AG10803 (cell line): ENCODE measurements at regions not wholly inside any gene's neighbourhood (a gene's known extent, or its start where the extent isn't known, plus 50 kb on each side); places are given as distances from the start of the nearest gene placed in this dataset.

Source experiments
- DNase-seq: peaks from one replicate; pipeline ENCODE4 v3.0.0; 2010; ENCODE audit warnings: low read depth
- H3K4me3 ChIP-seq: 2 replicates; pipeline ENCODE4 v1.5.1; 2011; ENCODE audit warnings: mild to moderate bottlenecking, low read length, control low read depth
- TF ChIP-seq, protein P1 (sequence below): conservative IDR thresholded peaks from 2 replicates; pipeline ENCODE4 v1.5.1; 2011; ENCODE audit warnings: mild to moderate bottlenecking, low read length, control low read depth, inconsistent platforms

DNA sequence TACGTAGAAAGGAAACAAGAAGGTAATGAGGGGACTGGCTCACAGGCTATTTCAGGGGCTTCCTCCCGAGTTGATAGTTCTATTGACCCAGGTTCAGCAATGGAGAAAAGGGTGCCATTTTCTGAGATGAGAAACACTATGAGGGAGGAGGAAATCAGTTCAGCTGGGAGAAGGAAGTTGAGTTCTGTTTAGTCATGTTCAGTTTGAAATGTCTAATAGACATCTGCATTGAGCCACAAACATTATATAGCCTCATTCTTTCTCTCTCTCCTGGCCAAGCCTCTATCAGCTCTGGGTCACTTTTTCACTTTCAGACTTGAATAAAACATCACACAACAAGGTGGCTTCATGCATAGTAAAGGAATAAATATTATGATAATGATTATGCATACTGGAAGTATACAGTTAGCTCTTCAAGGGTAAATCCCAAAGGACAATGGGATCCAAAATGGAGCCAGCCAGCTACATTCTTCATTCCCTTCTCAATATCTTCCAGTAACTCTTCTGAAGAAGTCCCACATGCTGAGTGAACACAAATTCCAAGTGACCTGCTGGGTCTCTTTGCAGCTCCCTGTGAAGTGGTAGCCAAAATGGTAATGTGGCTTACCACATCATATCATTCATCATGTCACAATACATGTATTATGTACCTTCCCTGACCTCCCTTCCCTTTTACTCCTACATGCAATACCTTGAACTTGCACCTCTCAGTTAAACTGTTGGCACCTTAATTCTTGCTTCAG lies 80.9 kb upstream of the CD44 start:
- no peak for DNase-seq
- TF ChIP-seq, protein P1, sequence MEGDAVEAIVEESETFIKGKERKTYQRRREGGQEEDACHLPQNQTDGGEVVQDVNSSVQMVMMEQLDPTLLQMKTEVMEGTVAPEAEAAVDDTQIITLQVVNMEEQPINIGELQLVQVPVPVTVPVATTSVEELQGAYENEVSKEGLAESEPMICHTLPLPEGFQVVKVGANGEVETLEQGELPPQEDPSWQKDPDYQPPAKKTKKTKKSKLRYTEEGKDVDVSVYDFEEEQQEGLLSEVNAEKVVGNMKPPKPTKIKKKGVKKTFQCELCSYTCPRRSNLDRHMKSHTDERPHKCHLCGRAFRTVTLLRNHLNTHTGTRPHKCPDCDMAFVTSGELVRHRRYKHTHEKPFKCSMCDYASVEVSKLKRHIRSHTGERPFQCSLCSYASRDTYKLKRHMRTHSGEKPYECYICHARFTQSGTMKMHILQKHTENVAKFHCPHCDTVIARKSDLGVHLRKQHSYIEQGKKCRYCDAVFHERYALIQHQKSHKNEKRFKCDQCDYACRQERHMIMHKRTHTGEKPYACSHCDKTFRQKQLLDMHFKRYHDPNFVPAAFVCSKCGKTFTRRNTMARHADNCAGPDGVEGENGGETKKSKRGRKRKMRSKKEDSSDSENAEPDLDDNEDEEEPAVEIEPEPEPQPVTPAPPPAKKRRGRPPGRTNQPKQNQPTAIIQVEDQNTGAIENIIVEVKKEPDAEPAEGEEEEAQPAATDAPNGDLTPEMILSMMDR: no peak
- no peak overlapping the region for H3K4me3 ChIP-seq

GRCh38 chr11:35058669-35059434 lies 80.1 kb upstream of the CD44 start:
- TF ChIP-seq, protein P1: no peak
- DNase-seq: no peak
- no peak overlapping the region for H3K4me3 ChIP-seq

GRCh38 chr11:35061516-35062440 lies 77.2 kb upstream of the CD44 start:
- DNase-seq: no peak
- TF ChIP-seq, protein P1: no peak
- no peak overlapping the region for H3K4me3 ChIP-seq

GRCh38 chr11:35063488-35063931 lies 75.5 kb upstream of the CD44 start:
- DNase-seq: no peak
- TF ChIP-seq, protein P1: no peak
- no peak overlapping the region for H3K4me3 ChIP-seq

DNA sequence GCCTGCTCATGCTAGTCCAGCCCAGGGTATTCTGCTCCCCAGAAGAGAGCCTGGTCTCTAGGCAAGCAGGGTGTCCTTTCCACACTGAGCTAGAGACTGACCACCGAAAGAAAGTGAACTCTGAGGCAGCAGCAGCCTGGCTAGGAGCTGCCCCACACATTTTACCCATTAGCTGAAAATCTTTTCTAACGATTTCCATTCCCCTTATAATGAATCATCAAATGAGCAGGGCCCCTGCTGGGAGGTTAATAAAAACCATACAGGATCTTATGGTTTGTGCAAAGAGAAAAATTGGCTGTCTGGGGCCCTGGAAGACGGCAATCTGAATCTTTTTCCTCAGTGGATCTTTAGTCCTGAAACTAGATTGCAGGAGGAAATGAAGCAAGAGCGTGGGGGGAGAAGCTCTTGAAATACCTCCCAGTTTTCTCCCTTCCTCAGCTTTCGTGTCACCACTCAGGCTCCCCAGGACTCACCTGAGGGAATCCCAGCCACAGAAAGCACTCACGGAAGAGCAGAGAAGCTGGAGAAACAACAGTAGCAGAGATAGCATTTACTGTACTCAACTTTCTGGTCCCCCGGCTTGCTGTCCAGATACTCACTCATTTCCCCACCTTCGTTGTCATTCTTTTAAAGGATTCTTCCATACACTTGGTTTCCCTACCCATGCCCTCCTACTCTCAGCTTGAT lies 74.7 kb upstream of the CD44 start:
- TF ChIP-seq, protein P1: no peak
- peak; percentile 87 for DNase-seq
- peak overlapping the region; percentile 31 for H3K4me3 ChIP-seq

DNA sequence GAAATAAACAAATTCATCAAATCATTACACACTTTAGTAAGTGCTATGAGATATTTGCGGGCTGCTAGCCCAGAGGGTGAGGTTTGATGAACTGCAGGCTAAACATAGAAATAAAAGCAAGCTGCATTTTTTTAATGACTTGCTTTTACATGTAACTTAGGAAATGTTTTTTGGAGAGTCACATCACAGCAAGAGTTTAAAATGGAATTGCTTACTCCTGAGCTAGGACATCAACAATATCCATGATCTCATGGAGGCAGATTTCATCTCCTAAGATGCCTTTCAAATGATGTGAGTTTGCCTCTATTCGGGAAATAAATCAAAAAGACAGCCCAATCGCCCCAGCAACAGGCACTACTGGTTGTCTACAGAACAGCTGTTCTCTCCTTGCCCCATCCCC lies 73.4 kb upstream of the CD44 start:
- TF ChIP-seq, protein P1: no peak
- H3K4me3 ChIP-seq: no peak overlapping the region
- DNase-seq: peak; percentile 88
